MM.1S (cell line): ENCODE measurements at regions not wholly inside any gene's neighbourhood (a gene's known extent, or its start where the extent isn't known, plus 50 kb on each side); places are given as distances from the start of the nearest gene placed in this dataset.

Experiments
- DNase-seq: peaks from one replicate; pipeline ENCODE4 v3.0.0-alpha.2; 2015
- H2AFZ ChIP-seq: fragments of 300-600 bp; sonication (generic); 2 replicates; pipeline ENCODE4 v1.6.0; 2016; ENCODE audit warnings: antibody characterized with exemption, low read length
- H3F3A ChIP-seq: fragments of 300-600 bp; sonication (generic); 2 replicates; pipeline ENCODE4 v1.6.1; 2016; ENCODE audit warnings: mild to moderate bottlenecking, antibody characterized with exemption, low read length, moderate library complexity, mixed read lengths; ENCODE audit not compliant: insufficient read depth
- H3K27ac ChIP-seq: fragments of 300-600 bp; sonication (generic); 2 replicates; pipeline ENCODE4 v1.5.1; 2016; ENCODE audit warnings: mild to moderate bottlenecking, low read length
- H3K27me3 ChIP-seq: fragments of 300-600 bp; sonication (generic); replicated peaks from 2 replicates; pipeline ENCODE4 v1.6.0; 2016; ENCODE audit warnings: low read length; ENCODE audit not compliant: insufficient read depth
- H3K36me3 ChIP-seq: fragments of 300-600 bp; sonication (generic); replicated peaks from 2 replicates; pipeline ENCODE4 v1.6.1; 2016; ENCODE audit warnings: mild to moderate bottlenecking, low read length, mixed read lengths; ENCODE audit not compliant: insufficient read depth
- H3K4me1 ChIP-seq: fragments of 300-600 bp; sonication (generic); 2 replicates; pipeline ENCODE4 v1.6.1; 2016; ENCODE audit warnings: low read length, mixed read lengths
- H3K4me2 ChIP-seq: fragments of 300-600 bp; sonication (generic); 2 replicates; pipeline ENCODE4 v1.6.0; 2016; ENCODE audit warnings: low read depth, low read length
- H3K4me3 ChIP-seq: fragments of 300-600 bp; sonication (generic); 2 replicates; pipeline ENCODE4 v1.5.1; 2016; ENCODE audit warnings: low read length, mixed read lengths
- H3K79me2 ChIP-seq: fragments of 300-600 bp; sonication (generic); 2 replicates; pipeline ENCODE4 v1.6.1; 2016; ENCODE audit warnings: mixed run types, low read length, mixed read lengths
- H3K9ac ChIP-seq: fragments of 300-600 bp; sonication (generic); 2 replicates; pipeline ENCODE4 v1.6.1; 2016; ENCODE audit warnings: low read length, mixed read lengths
- H3K9me2 ChIP-seq: fragments of 300-600 bp; sonication (generic); replicated peaks from 2 replicates; pipeline ENCODE4 v1.6.1; 2016; ENCODE audit warnings: mild to moderate bottlenecking, low read length, mixed read lengths; ENCODE audit not compliant: insufficient read depth
- H3K9me3 ChIP-seq: fragments of 300-600 bp; sonication (generic); replicated peaks from 2 replicates; pipeline ENCODE4 v1.6.1; 2016; ENCODE audit warnings: mild to moderate bottlenecking, low read length, mixed read lengths; ENCODE audit not compliant: insufficient read depth
- H4K20me1 ChIP-seq: fragments of 300-600 bp; sonication (generic); 2 replicates; pipeline ENCODE4 v1.6.1; 2016; ENCODE audit warnings: mild to moderate bottlenecking, low read length, moderate library complexity, mixed read lengths; ENCODE audit not compliant: insufficient read depth
- CTCF ChIP-seq: fragments of 300-600 bp; sonication (generic); IDR thresholded peaks from 2 replicates; pipeline ENCODE4 v1.5.1; 2016; ENCODE audit warnings: antibody characterized with exemption, low read length, mixed read lengths
- EZH2 ChIP-seq: fragments of 300-600 bp; sonication (generic); optimal IDR thresholded peaks from 2 replicates; pipeline ENCODE3; 2017; ENCODE audit warnings: low read depth, mild to moderate bottlenecking, antibody characterized with exemption, low read length, mixed read lengths
- EZH2phosphoT487 ChIP-seq: fragments of 300-600 bp; sonication (generic); IDR thresholded peaks from 2 replicates; pipeline ENCODE4 v1.6.1; 2018; ENCODE audit warnings: antibody characterized with exemption, low read length

- Histone ChIP-seq H3K4me1 (no peaks in the 10 kb centered on the region), H3K4me3 (no peak overlapping the region), H3F3A (no peaks in the 10 kb centered on the region), H3K27ac (no peak overlapping the region), H3K9me2 (no peaks in the 10 kb centered on the region), H3K27me3 (no peaks in the 10 kb centered on the region), H4K20me1 (no peaks in the 10 kb centered on the region), H3K4me2 (no peak overlapping the region), H3K36me3 (no peaks in the 10 kb centered on the region), H2AFZ (no peak overlapping the region), H3K79me2 (no peaks in the 10 kb centered on the region), H3K9ac (no peak overlapping the region), H3K9me3 (no peaks in the 10 kb centered on the region)
- no peak for TF ChIP-seq EZH2
- no peak for TF ChIP-seq CTCF
- TF ChIP-seq EZH2phosphoT487 = no peak
- DNase-seq = no peak
These were observed 140.1 kb upstream of the INHBA start for GRCh38 chr7:41842956-41843355.

- H3K4me3 ChIP-seq = no peak overlapping the region
- DNase-seq = no peak
- TF ChIP-seq EZH2 = no peak
- TF ChIP-seq EZH2phosphoT487 = no peak
- no peak overlapping the region for H3K9ac ChIP-seq
- H4K20me1 ChIP-seq = no peaks in the 10 kb centered on the region
- H3K4me1 ChIP-seq = peaks cover 8% of the 10 kb centered on the region; the same call in 1 of the 2 replicates
- no peak overlapping the region for H3K27ac ChIP-seq
- H3K9me2 ChIP-seq = no peaks in the 10 kb centered on the region
- no peaks in the 10 kb centered on the region for H3K36me3 ChIP-seq
- no peak overlapping the region for H2AFZ ChIP-seq
- no peaks in the 10 kb centered on the region for H3K27me3 ChIP-seq
- H3K4me2 ChIP-seq = no peak overlapping the region
- H3K79me2 ChIP-seq = no peaks in the 10 kb centered on the region
- H3F3A ChIP-seq = 0 out of 2 replicates have a peak, but pooled peaks cover 3% of the 10 kb centered on the region
- no peaks in the 10 kb centered on the region for H3K9me3 ChIP-seq
These were observed 135.0 kb upstream of the INHBA start for GRCh38 chr7:41837916-41838315.

- Histone ChIP-seq H3K4me3 (no peak overlapping the region), H3K9me2 (no peaks in the 10 kb centered on the region), H3K9ac (no peak overlapping the region), H4K20me1 (no peaks in the 10 kb centered on the region), H3K79me2 (no peaks in the 10 kb centered on the region), H3K4me1 (peaks cover 8% of the 10 kb centered on the region; the same call in 1 of the 2 replicates), H3K36me3 (no peaks in the 10 kb centered on the region), H3K4me2 (no peak overlapping the region), H3F3A (0 out of 2 replicates have a peak, but pooled peaks cover 3% of the 10 kb centered on the region), H3K27me3 (no peaks in the 10 kb centered on the region), H3K27ac (no peak overlapping the region), H3K9me3 (no peaks in the 10 kb centered on the region), H2AFZ (0 out of 2 replicates have a peak overlapping the region, but pooled peaks have one; percentile 14)
- no peak for DNase-seq
- TF ChIP-seq EZH2phosphoT487 (no peak), CTCF (no peak), EZH2 (no peak)
These were observed 133.2 kb upstream of the INHBA start for GRCh38 chr7:41835976-41836530.
